GM23338 (cell line): ENCODE measurements at regions not wholly inside any gene's neighbourhood (a gene's known extent, or its start where the extent isn't known, plus 50 kb on each side); places are given as distances from the start of the nearest gene placed in this dataset.

Source experiments
- EZH2phosphoT487 ChIP-seq: fragments of 200-600 bp; sonication (generic); IDR thresholded peaks from one replicate; pipeline ENCODE4 v1.8.1; 2018; ENCODE audit warnings: antibody characterized with exemption; ENCODE audit not compliant: unreplicated experiment
- JUNB ChIP-seq: IDR thresholded peaks from one replicate; pipeline ENCODE4 v1.6.1; 2016; ENCODE audit warnings: antibody characterized with exemption; ENCODE audit not compliant: unreplicated experiment
- REST ChIP-seq: IDR thresholded peaks from one replicate; pipeline ENCODE4 v1.6.1; 2018; ENCODE audit warnings: antibody characterized with exemption; ENCODE audit not compliant: unreplicated experiment
- ZNF331 ChIP-seq: fragments of 250-450 bp; sonication (Bioruptor Pico); IDR thresholded peaks from 2 replicates; pipeline ENCODE4 v1.5.0; 2020; ENCODE audit warnings: low read depth, mild to moderate bottlenecking, moderate library complexity
- TF ChIP-seq, protein P1 (sequence below), 2 experiments: fragments of 200-600 bp in 1 of 2; sonication (generic) in 1 of 2; conservative IDR thresholded peaks; 2 replicates each; pipeline versions ENCODE4 v1.5.1 to v1.6.1; 2016 to 2017; ENCODE audit warnings: antibody characterized with exemption in 2 of 2, low read depth in 2 of 2, mild to moderate bottlenecking in 2 of 2, moderate library complexity in 1 of 2

- TF ChIP-seq, protein P1, sequence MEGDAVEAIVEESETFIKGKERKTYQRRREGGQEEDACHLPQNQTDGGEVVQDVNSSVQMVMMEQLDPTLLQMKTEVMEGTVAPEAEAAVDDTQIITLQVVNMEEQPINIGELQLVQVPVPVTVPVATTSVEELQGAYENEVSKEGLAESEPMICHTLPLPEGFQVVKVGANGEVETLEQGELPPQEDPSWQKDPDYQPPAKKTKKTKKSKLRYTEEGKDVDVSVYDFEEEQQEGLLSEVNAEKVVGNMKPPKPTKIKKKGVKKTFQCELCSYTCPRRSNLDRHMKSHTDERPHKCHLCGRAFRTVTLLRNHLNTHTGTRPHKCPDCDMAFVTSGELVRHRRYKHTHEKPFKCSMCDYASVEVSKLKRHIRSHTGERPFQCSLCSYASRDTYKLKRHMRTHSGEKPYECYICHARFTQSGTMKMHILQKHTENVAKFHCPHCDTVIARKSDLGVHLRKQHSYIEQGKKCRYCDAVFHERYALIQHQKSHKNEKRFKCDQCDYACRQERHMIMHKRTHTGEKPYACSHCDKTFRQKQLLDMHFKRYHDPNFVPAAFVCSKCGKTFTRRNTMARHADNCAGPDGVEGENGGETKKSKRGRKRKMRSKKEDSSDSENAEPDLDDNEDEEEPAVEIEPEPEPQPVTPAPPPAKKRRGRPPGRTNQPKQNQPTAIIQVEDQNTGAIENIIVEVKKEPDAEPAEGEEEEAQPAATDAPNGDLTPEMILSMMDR (conservative IDR thresholded peaks at IDR 0.05; ENCODE audit: low read depth in 2 of 2), result no peak
- TF ChIP-seq REST, result no peak
- no peak for TF ChIP-seq JUNB
- TF ChIP-seq EZH2phosphoT487, result no peak
- TF ChIP-seq ZNF331 (CRISPR knock-in tag), result no peak
Measured at GRCh38 chr3:81097889-81098288, 663.6 kb downstream of the GBE1 start.
